GM23338 (cell line): ENCODE measurements at regions not wholly inside any gene's neighbourhood (a gene's known extent, or its start where the extent isn't known, plus 50 kb on each side); places are given as distances from the start of the nearest gene placed in this dataset.
A peak's percentile ranks its signal among the peaks of the same experiment; 100 is the strongest.

ENCODE experiments used
- ATAC-seq: fragments of 200-7000 bp; cut with Tn5 transposase; 3 replicates; pipeline ENCODE4 v1.9.1; 2020
- DNase-seq: peaks from one replicate; pipeline ENCODE4 v3.0.0-alpha.2; 2015; ENCODE audit warnings: low spot score
- H2AFZ ChIP-seq: fragments of 200-600 bp; sonication (generic); 2 replicates; pipeline ENCODE4 v1.8.0; 2016; ENCODE audit warnings: antibody characterized with exemption, mild to moderate bottlenecking, moderate library complexity
- H3F3A ChIP-seq: fragments of 200-600 bp; sonication (generic); replicated peaks from 2 replicates; pipeline ENCODE4 v1.8.0; 2017; ENCODE audit warnings: antibody characterized with exemption, mixed run types, low read depth
- H3K27ac ChIP-seq: fragments of 200-600 bp; sonication (generic); 2 replicates; pipeline ENCODE4 v1.6.1; 2016; ENCODE audit warnings: low read depth
- H3K27me3 ChIP-seq: fragments of 200-600 bp; sonication (generic); 2 replicates; pipeline ENCODE4 v1.8.0; 2016; ENCODE audit warnings: mild to moderate bottlenecking, mixed run types, moderate library complexity; ENCODE audit not compliant: insufficient read depth
- H3K36me3 ChIP-seq: fragments of 200-600 bp; sonication (generic); 2 replicates; pipeline ENCODE4 v1.8.0; 2016; ENCODE audit warnings: mild to moderate bottlenecking; ENCODE audit not compliant: insufficient read depth
- H3K4me1 ChIP-seq: fragments of 200-600 bp; sonication (generic); 2 replicates; pipeline ENCODE4 v1.8.0; 2016; ENCODE audit warnings: mild to moderate bottlenecking, moderate library complexity; ENCODE audit not compliant: insufficient read depth
- H3K4me2 ChIP-seq: fragments of 200-600 bp; sonication (generic); 2 replicates; pipeline ENCODE4 v1.7.1; 2017; ENCODE audit warnings: mixed run types
- H3K4me3 ChIP-seq: fragments of 200-600 bp; sonication (generic); 2 replicates; pipeline ENCODE4 v1.6.1; 2016; ENCODE audit warnings: mixed run types
- H3K79me2 ChIP-seq: fragments of 200-600 bp; sonication (generic); replicated peaks from 2 replicates; pipeline ENCODE4 v1.8.0; 2017; ENCODE audit warnings: mild to moderate bottlenecking; ENCODE audit not compliant: insufficient read depth
- H3K9me2 ChIP-seq: fragments of 200-600 bp; sonication (generic); 2 replicates; pipeline ENCODE4 v1.8.0; 2017; ENCODE audit not compliant: insufficient read depth
- H4K20me1 ChIP-seq: fragments of 200-600 bp; sonication (generic); replicated peaks from 2 replicates; pipeline ENCODE4 v1.8.0; 2017; ENCODE audit warnings: mild to moderate bottlenecking; ENCODE audit not compliant: insufficient read depth
- H3K27ac Mint-ChIP-seq: 2 replicates; pipeline ENCODE4 v1.8.0; 2020; ENCODE audit warnings: inconsistent platforms, mild to moderate bottlenecking, moderate library complexity, mixed read lengths
- H3K27me3 Mint-ChIP-seq: 3 replicates; pipeline ENCODE4 v1.8.0; 2022; ENCODE audit warnings: low read depth, mild to moderate bottlenecking, moderate library complexity, mixed read lengths, inconsistent platforms; ENCODE audit not compliant: insufficient read depth, poor library complexity
- H3K36me3 Mint-ChIP-seq: 3 replicates; pipeline ENCODE4 v1.8.0; 2021; ENCODE audit warnings: low read depth, mild to moderate bottlenecking, inconsistent platforms, moderate library complexity, mixed read lengths
- H3K4me1 Mint-ChIP-seq: 3 replicates; pipeline ENCODE4 v1.8.0; 2020; ENCODE audit warnings: mild to moderate bottlenecking, inconsistent platforms, mixed read lengths
- H3K4me3 Mint-ChIP-seq: 3 replicates; pipeline ENCODE4 v1.8.0; 2021; ENCODE audit warnings: moderate library complexity, mild to moderate bottlenecking, inconsistent platforms, mixed read lengths
- H3K9me3 Mint-ChIP-seq: 3 replicates; pipeline ENCODE4 v1.8.0; 2020; ENCODE audit warnings: moderate library complexity, mild to moderate bottlenecking, inconsistent platforms, mixed read lengths
- CREB1 ChIP-seq: fragments of 250-450 bp; sonication (Bioruptor Pico); IDR thresholded peaks from 2 replicates; pipeline ENCODE4 v1.5.0; 2020; ENCODE audit warnings: low read depth, mild to moderate bottlenecking, moderate library complexity
- EZH2phosphoT487 ChIP-seq: fragments of 200-600 bp; sonication (generic); IDR thresholded peaks from one replicate; pipeline ENCODE4 v1.8.1; 2018; ENCODE audit warnings: antibody characterized with exemption; ENCODE audit not compliant: unreplicated experiment
- POLR2AphosphoS5 ChIP-seq: IDR thresholded peaks from 2 replicates; pipeline ENCODE4 v1.6.1; 2016; ENCODE audit warnings: antibody characterized with exemption, low read depth
- STAT1 ChIP-seq: IDR thresholded peaks from one replicate; pipeline ENCODE4 v1.6.1; 2016; ENCODE audit warnings: antibody characterized with exemption; ENCODE audit not compliant: unreplicated experiment
- ZNF114 ChIP-seq: fragments of 250-450 bp; sonication (Bioruptor Pico); IDR thresholded peaks from 2 replicates; pipeline ENCODE4 v1.5.0; 2020; ENCODE audit warnings: mild to moderate bottlenecking, moderate library complexity
- ZNF331 ChIP-seq: fragments of 250-450 bp; sonication (Bioruptor Pico); IDR thresholded peaks from 2 replicates; pipeline ENCODE4 v1.5.0; 2020; ENCODE audit warnings: low read depth, mild to moderate bottlenecking, moderate library complexity
- TF ChIP-seq, protein P1 (sequence below): IDR thresholded peaks from 2 replicates; pipeline ENCODE4 v1.6.1; 2016; ENCODE audit warnings: antibody characterized with exemption

DNA sequence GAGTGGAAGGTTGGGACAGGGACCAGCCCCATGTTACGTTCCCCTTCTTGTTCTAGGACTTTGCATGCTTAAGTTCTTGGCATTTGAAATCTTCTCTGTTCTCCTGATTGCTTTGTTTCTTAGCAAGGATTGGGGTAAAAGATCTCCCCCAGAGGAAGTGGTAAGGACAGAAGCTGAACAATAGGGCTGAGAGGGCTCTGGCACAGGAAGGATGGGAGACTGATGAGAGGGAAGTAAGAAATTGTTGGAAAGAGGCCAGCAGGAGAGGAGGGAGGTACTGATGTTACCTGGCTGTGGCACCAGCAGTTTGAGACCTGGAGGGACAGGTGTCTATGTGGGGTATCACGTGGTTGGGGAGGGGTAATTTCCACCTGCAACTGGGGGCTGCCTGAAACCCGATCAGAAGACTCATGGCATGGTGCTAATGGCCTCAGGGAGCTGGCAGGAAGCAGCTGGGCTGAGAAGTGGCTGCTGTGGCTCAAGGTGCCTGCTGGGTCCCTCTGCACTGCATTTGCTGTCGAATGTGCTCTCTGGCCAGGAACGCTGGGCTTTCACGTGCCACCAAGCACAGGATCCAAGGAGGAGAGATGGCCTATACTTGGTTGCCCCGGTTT is 108.4 kb downstream of the LSM3 start:
- Histone ChIP-seq H3K4me1 (peaks cover 50% of the 10 kb centered on the region), H3K27ac (no peak overlapping the region), H4K20me1 (no peaks in the 10 kb centered on the region), H2AFZ (peak overlapping the region; percentile 52; the same call in 1 of the 2 replicates), H3F3A (no peaks in the 10 kb centered on the region; the same call in 1 of the 2 replicates), H3K79me2 (no peaks in the 10 kb centered on the region), H3K36me3 (no peaks in the 10 kb centered on the region), H3K27me3 (no peaks in the 10 kb centered on the region), H3K4me3 (no peak overlapping the region), H3K9me2 (no peaks in the 10 kb centered on the region), H3K4me2 (no peak overlapping the region)
- Mint-ChIP-seq H3K36me3 (no peaks in the 10 kb centered on the region; the same call in 2 of the 3 replicates), H3K4me3 (no peak overlapping the region), H3K27ac (no peak overlapping the region), H3K4me1 (peaks cover 59% of the 10 kb centered on the region), H3K27me3 (peaks cover 9% of the 10 kb centered on the region), H3K9me3 (no peaks in the 10 kb centered on the region; the same call in 2 of the 3 replicates)
- DNase-seq, result no peak
- ATAC-seq, result no peak
- no peak for TF ChIP-seq STAT1
- TF ChIP-seq EZH2phosphoT487, result no peak
- no peak for TF ChIP-seq ZNF331

DNA sequence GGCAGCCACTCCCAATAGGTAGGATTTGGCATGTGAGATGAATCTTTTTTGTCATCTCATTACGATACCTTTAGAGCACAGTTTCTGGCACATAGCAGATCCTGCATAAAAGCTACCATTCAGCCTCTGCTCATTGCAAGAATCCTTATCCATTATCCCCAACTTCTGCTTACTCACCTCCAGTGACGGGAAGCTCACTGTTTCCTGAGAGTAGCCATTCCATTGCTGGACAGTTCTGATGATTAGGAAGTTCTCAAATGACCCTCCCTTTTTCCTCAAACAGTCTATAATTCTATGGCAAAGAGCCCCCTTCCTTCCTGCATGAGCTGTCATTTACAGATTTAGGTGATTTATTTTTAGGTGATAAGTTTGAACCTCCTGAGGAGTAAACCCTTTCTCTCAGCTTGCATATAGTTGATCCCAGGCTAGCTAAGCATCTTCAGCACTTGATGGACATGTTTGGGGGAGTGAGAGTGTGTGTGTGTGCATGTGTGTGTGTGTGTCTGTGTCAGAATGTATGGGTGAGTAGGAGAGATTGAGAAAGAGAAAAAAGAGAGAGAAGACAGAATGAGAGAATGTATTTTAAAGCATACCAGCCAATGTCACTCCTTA is 109.7 kb downstream of the LSM3 start:
- DNase-seq, result no peak
- H3K4me1 ChIP-seq, result peaks cover 50% of the 10 kb centered on the region
- Mint-ChIP-seq H3K27me3 (peaks cover 9% of the 10 kb centered on the region), H3K9me3 (no peaks in the 10 kb centered on the region; the same call in 2 of the 3 replicates), H3K36me3 (no peaks in the 10 kb centered on the region), H3K27ac (no peak overlapping the region), H3K4me3 (no peak overlapping the region), H3K4me1 (peaks cover 56% of the 10 kb centered on the region)
- no peak for ATAC-seq
- no peaks in the 10 kb centered on the region; the same call in 1 of the 2 replicates for H3F3A ChIP-seq
- no peaks in the 10 kb centered on the region for H3K36me3 ChIP-seq
- H3K27ac ChIP-seq, result no peak overlapping the region
- no peak overlapping the region for H2AFZ ChIP-seq
- H3K27me3 ChIP-seq, result no peaks in the 10 kb centered on the region
- H3K9me2 ChIP-seq, result no peaks in the 10 kb centered on the region
- no peak overlapping the region for H3K4me3 ChIP-seq
- H3K79me2 ChIP-seq, result no peaks in the 10 kb centered on the region
- TF ChIP-seq EZH2phosphoT487, result no peak
- H3K4me2 ChIP-seq, result no peak overlapping the region
- H4K20me1 ChIP-seq, result no peaks in the 10 kb centered on the region

DNA sequence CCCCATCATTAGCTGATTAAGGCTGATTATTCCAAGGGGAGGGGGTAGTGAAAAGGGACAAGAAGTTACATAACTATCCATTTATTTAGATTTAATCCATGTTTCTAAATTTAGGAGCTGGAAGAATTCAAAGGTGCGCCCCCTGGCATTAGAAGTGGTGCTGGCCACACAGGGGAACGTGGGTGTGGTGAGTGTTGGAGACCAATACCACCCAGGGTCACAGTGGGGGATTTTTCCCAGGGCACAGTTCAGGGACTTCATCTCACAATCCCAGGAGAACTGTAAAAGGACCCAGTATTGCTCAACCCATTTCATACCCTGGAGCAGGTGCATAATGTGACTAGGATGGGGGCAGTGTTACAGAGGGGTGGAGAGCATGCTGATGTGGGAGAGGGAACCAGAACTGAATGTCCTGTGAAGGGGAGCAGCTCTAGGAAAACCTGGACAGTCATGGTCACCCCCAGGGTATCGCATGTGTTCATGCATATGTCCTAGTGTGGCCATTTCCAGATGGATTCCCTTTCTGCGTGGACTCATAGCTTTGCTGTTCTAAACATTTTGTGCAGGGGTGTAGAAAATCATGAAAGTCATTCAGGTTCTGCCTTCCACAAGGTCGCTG is 110.3 kb downstream of the LSM3 start:
- Histone ChIP-seq H3K27ac (no peak overlapping the region), H4K20me1 (no peaks in the 10 kb centered on the region), H3K4me2 (no peak overlapping the region), H3K4me1 (peaks cover 50% of the 10 kb centered on the region), H3K36me3 (no peaks in the 10 kb centered on the region), H2AFZ (no peak overlapping the region), H3F3A (no peaks in the 10 kb centered on the region; the same call in 1 of the 2 replicates), H3K27me3 (no peaks in the 10 kb centered on the region), H3K9me2 (no peaks in the 10 kb centered on the region), H3K79me2 (no peaks in the 10 kb centered on the region), H3K4me3 (no peak overlapping the region)
- Mint-ChIP-seq H3K27ac (no peak overlapping the region), H3K36me3 (no peaks in the 10 kb centered on the region), H3K4me1 (peaks cover 56% of the 10 kb centered on the region), H3K4me3 (no peak overlapping the region), H3K27me3 (peaks cover 9% of the 10 kb centered on the region), H3K9me3 (no peaks in the 10 kb centered on the region; the same call in 2 of the 3 replicates)
- DNase-seq (no peak), ATAC-seq (no peak)
- TF ChIP-seq, protein P1, sequence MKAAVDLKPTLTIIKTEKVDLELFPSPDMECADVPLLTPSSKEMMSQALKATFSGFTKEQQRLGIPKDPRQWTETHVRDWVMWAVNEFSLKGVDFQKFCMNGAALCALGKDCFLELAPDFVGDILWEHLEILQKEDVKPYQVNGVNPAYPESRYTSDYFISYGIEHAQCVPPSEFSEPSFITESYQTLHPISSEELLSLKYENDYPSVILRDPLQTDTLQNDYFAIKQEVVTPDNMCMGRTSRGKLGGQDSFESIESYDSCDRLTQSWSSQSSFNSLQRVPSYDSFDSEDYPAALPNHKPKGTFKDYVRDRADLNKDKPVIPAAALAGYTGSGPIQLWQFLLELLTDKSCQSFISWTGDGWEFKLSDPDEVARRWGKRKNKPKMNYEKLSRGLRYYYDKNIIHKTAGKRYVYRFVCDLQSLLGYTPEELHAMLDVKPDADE, result no peak
- TF ChIP-seq CREB1 (CRISPR knock-in tag) (no peak), POLR2AphosphoS5 (no peak), STAT1 (no peak), ZNF114 (CRISPR knock-in tag) (no peak)
